Suprapubic skin (tissue), 4 donors: ENCODE measurements at regions not wholly inside any gene's neighbourhood (a gene's known extent, or its start where the extent isn't known, plus 50 kb on each side); places are given as distances from the start of the nearest gene placed in this dataset.

Experiments used
- EP300 ChIP-seq: sonication (generic); formaldehyde crosslinking; IDR thresholded peaks from one replicate; pipeline ENCODE4 v1.6.1; 2017; ENCODE audit warnings: antibody characterized with exemption
- POLR2A ChIP-seq, 2 donors: fragments of 450-650 bp; IDR thresholded peaks; one replicate each; pipeline ENCODE4 v1.6.1; 2017; ENCODE audit warnings: antibody characterized with exemption in 2 of 2, mild to moderate bottlenecking in 2 of 2, moderate library complexity in 2 of 2
- POLR2AphosphoS5 ChIP-seq, 3 donors: sonication (generic); formaldehyde crosslinking; IDR thresholded peaks; one replicate each; pipeline ENCODE4 v1.6.1; 2017; ENCODE audit warnings: antibody characterized with exemption in 3 of 3
- TF ChIP-seq, protein P1 (sequence below), 2 donors: fragments of 200-600 bp in 1 of 2; fragments of 450-650 bp in 1 of 2; sonication (generic) in 1 of 2; IDR thresholded peaks; one replicate each; pipeline ENCODE4 v1.5.1; 2016 to 2019; ENCODE audit warnings: antibody characterized with exemption in 2 of 2, mild to moderate bottlenecking in 1 of 2, moderate library complexity in 1 of 2

DNA sequence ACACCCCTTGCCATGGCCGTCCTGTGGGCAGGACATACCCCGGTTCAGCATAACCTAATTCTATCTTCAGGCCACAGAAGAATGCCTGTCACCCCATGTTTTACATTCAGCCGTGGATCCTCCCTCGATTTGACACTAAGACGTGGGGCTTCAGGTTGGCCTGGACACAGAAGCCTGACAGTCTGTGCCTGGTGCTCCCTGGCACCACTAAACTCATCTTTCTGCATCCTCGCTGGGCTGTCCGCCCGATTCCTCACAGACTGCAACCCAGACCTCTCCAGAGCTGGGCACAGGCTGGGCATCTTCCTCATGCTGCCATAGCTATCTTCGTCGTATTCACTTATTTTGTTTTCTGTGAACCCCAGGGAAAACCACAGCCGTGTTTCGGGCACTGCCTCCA is 117.8 kb upstream of the IQSEC1 start:
- TF ChIP-seq POLR2AphosphoS5 (IDR thresholded peaks at IDR 0.05) (no peak), EP300 (no peak), POLR2A (IDR thresholded peaks at IDR 0.05) (no peak)
- TF ChIP-seq, protein P1, sequence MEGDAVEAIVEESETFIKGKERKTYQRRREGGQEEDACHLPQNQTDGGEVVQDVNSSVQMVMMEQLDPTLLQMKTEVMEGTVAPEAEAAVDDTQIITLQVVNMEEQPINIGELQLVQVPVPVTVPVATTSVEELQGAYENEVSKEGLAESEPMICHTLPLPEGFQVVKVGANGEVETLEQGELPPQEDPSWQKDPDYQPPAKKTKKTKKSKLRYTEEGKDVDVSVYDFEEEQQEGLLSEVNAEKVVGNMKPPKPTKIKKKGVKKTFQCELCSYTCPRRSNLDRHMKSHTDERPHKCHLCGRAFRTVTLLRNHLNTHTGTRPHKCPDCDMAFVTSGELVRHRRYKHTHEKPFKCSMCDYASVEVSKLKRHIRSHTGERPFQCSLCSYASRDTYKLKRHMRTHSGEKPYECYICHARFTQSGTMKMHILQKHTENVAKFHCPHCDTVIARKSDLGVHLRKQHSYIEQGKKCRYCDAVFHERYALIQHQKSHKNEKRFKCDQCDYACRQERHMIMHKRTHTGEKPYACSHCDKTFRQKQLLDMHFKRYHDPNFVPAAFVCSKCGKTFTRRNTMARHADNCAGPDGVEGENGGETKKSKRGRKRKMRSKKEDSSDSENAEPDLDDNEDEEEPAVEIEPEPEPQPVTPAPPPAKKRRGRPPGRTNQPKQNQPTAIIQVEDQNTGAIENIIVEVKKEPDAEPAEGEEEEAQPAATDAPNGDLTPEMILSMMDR (IDR thresholded peaks at IDR 0.05), result no peak
